B cell (primary cell): ENCODE measurements at regions not wholly inside any gene's neighbourhood (a gene's known extent, or its start where the extent isn't known, plus 50 kb on each side); places are given as distances from the start of the nearest gene placed in this dataset.

ENCODE experiments used
- ATAC-seq: fragments of 200-7000 bp; cut with Tn5 transposase; one replicate; pipeline ENCODE4 v1.10.0; 2021; ENCODE audit warnings: low read depth, mild to moderate bottlenecking, moderate number of reproducible peaks, moderate library complexity
- CTCF ChIA-PET: fragments of 350-600 bp; sonication (Branson Sonifier 250); formaldehyde crosslinking; loops from one replicate; lab custom pipeline; 2021; ENCODE audit warnings: antibody characterized with exemption, inconsistent platforms; lab: Charles Lee
- POLR2A ChIA-PET: fragments of 350-600 bp; sonication (Branson Sonifier 250); formaldehyde crosslinking; loops from one replicate; lab custom pipeline; 2021; ENCODE audit warnings: antibody characterized with exemption; lab: Charles Lee
- DNase-seq: peaks from one replicate; pipeline ENCODE4 v3.0.0; 2013
- H2AFZ ChIP-seq: 2 replicates; pipeline ENCODE4 v1.6.1; 2012; ENCODE audit warnings: mild to moderate bottlenecking, low read depth, low read length; ENCODE audit not compliant: insufficient read depth, poor library complexity, severe bottlenecking
- H3K27ac ChIP-seq, 2 donors: 1 replicate in 1 of 2; 2 replicates in 1 of 2; pipeline ENCODE4 v1.5.1; 2012 to 2013; ENCODE audit warnings: low read length in 2 of 2, mild to moderate bottlenecking in 2 of 2, moderate library complexity in 1 of 2
- H3K27me3 ChIP-seq, 4 experiments: fragments of 200-600 bp in 1 of 4; sonication (generic) in 1 of 4; replicated peaks in 1 of 4; 1 replicate in 2 of 4; 2 replicates in 2 of 4; pipeline versions ENCODE4 v1.6.1 to v1.7.0; 2013 to 2016; ENCODE audit warnings: low read length in 3 of 4, mild to moderate bottlenecking in 2 of 4, mixed read lengths in 1 of 4, moderate library complexity in 1 of 4; ENCODE audit not compliant: insufficient read depth in 4 of 4, control insufficient read depth in 3 of 4; ENCODE audit errors: control extremely low read depth in 1 of 4
- H3K36me3 ChIP-seq, 2 experiments: replicated peaks in 1 of 2; 1 replicate in 1 of 2; 2 replicates in 1 of 2; pipeline versions ENCODE4 v1.6.1 to v1.7.1; 2013; ENCODE audit warnings: low read length in 1 of 2; ENCODE audit not compliant: insufficient read depth in 2 of 2, control insufficient read depth in 1 of 2; ENCODE audit errors: control extremely low read depth in 1 of 2, extremely low read depth in 1 of 2
- H3K4me1 ChIP-seq, 2 donors: fragments of 200-600 bp in 1 of 2; sonication (generic) in 1 of 2; 1 replicate in 1 of 2; 2 replicates in 1 of 2; pipeline versions ENCODE4 v1.5.1 to v1.6.1; 2013 to 2017; ENCODE audit warnings: low read length in 2 of 2; ENCODE audit not compliant: control insufficient read depth in 2 of 2, insufficient read depth in 2 of 2
- H3K4me2 ChIP-seq: replicated peaks from 2 replicates; pipeline ENCODE3; 2012; ENCODE audit warnings: mild to moderate bottlenecking, low read depth, low read length; ENCODE audit not compliant: poor library complexity, severe bottlenecking
- H3K4me3 ChIP-seq, 5 experiments: fragments of 200-600 bp in 1 of 5; sonication (generic) in 1 of 5; 1 replicate in 3 of 5; 2 replicates in 2 of 5; pipeline versions ENCODE4 v1.5.1 to v1.7.0; 2011 to 2016; ENCODE audit warnings: low read length in 4 of 5, mild to moderate bottlenecking in 4 of 5, low read depth in 2 of 5, control low read depth in 1 of 5, moderate library complexity in 1 of 5; ENCODE audit not compliant: insufficient read depth in 1 of 5; ENCODE audit errors: control extremely low read depth in 1 of 5, extremely low read depth in 1 of 5
- H3K79me2 ChIP-seq: fragments of 200-600 bp; sonication (generic); one replicate; pipeline ENCODE4 v1.6.0; 2016; ENCODE audit warnings: low read length; ENCODE audit not compliant: control insufficient read depth, insufficient read depth
- H3K9ac ChIP-seq: fragments of 200-600 bp; sonication (generic); 2 replicates; pipeline ENCODE4 v1.6.1; 2017; ENCODE audit warnings: mild to moderate bottlenecking, low read length, moderate library complexity
- H3K9me3 ChIP-seq, 3 donors: one replicate each; pipeline versions ENCODE4 v1.6.1 to v1.7.1; 2013; ENCODE audit warnings: low read length in 2 of 3; ENCODE audit not compliant: control insufficient read depth in 2 of 3, insufficient read depth in 1 of 3; ENCODE audit errors: control extremely low read depth in 1 of 3
- H4K20me1 ChIP-seq: 2 replicates; pipeline ENCODE4 v1.6.0; 2012; ENCODE audit warnings: mild to moderate bottlenecking, low read length; ENCODE audit not compliant: insufficient read depth, control insufficient read depth, poor library complexity, severe bottlenecking
- H3K27ac Mint-ChIP-seq: one replicate; pipeline ENCODE4 v1.8.0; 2021; ENCODE audit warnings: mixed read lengths
- H3K27me3 Mint-ChIP-seq: one replicate; pipeline ENCODE4 v1.8.0; 2021; ENCODE audit warnings: mixed read lengths
- H3K4me1 Mint-ChIP-seq: one replicate; pipeline ENCODE4 v1.8.0; 2021; ENCODE audit warnings: mixed read lengths
- H3K4me3 Mint-ChIP-seq: one replicate; pipeline ENCODE4 v1.8.0; 2021; ENCODE audit warnings: mixed read lengths
- H3K9me3 Mint-ChIP-seq: one replicate; pipeline ENCODE4 v1.8.0; 2022; ENCODE audit warnings: mixed read lengths; ENCODE audit not compliant: insufficient read depth
- CTCF ChIP-seq: fragments of 200-600 bp; IDR thresholded peaks from one replicate; pipeline ENCODE4 v1.8.0; 2022; ENCODE audit warnings: antibody characterized with exemption, mild to moderate bottlenecking
- EZH2 ChIP-seq: IDR thresholded peaks from 2 replicates; pipeline ENCODE4 v1.6.1; 2012; ENCODE audit warnings: borderline replicate concordance, low read depth, mild to moderate bottlenecking, moderate library complexity, low read length; ENCODE audit not compliant: insufficient read depth, poor library complexity, severe bottlenecking
- WGBS: methylation state at CpG from one replicate; pipeline ENCODE4 v1.1.5; 2013; ENCODE audit warnings: missing lambda C conversion rate; ENCODE audit not compliant: insufficient coverage; 5-methylcytosine and 5-hydroxymethylcytosine counted together
- intact Hi-C: fragments of 100-400 bp; cut with micrococcal nuclease; formaldehyde crosslinking; loops from one replicate; pipeline ENCODE4 v1.10.0; 2022

- DNase-seq (no peak), ATAC-seq (no peak)
- no peaks in the 10 kb centered on the region for H3K79me2 ChIP-seq
- no peak overlapping the region for H3K9ac ChIP-seq
- H3K4me3 Mint-ChIP-seq, result no peak overlapping the region
- POLR2A ChIA-PET, result no interaction called here
- intact Hi-C loops, result loop anchor here (5.0 kb wide), 1 partner anchor 616 kb away; no protein-coding TSS in a partner anchor
- H2AFZ ChIP-seq, result no peak overlapping the region
- CTCF ChIA-PET, result no interaction called here
- TF ChIP-seq EZH2 (no peak), CTCF (no peak)
- WGBS, result 64% methylated on average over 3 of the region's 6 CpGs
- H3K4me2 ChIP-seq, result no peak overlapping the region
- H4K20me1 ChIP-seq, result no peaks in the 10 kb centered on the region
- H3K4me1 Mint-ChIP-seq, result no peaks in the 10 kb centered on the region
- H3K9me3 Mint-ChIP-seq, result peaks cover 9% of the 10 kb centered on the region
- H3K27ac Mint-ChIP-seq, result no peak overlapping the region
- H3K4me3 ChIP-seq, result no peak overlapping the region
- no peaks in the 10 kb centered on the region for H3K36me3 ChIP-seq
- H3K27me3 Mint-ChIP-seq, result peaks cover 9% of the 10 kb centered on the region
- H3K9me3 ChIP-seq, result peaks cover 0 to 9% (median 8%) of the 10 kb centered on the region in 3 donors
- H3K27me3 ChIP-seq, result peaks cover 0 to 21% (median 1%) of the 10 kb centered on the region in 4 experiments
- no peak overlapping the region for H3K27ac ChIP-seq
- H3K4me1 ChIP-seq, result no peaks in the 10 kb centered on the region
Measured at GRCh38 chr2:238973038-238973739, 125.3 kb downstream of the TWIST2 start.

GRCh38 chr2:238974081-238974480 is 126.2 kb downstream of the TWIST2 start:
- WGBS, result no CpG with 5 or more reads among the region's 4 CpGs
- H4K20me1 ChIP-seq, result no peaks in the 10 kb centered on the region
- intact Hi-C loops, result loop anchor here (5.0 kb wide), 1 partner anchor 617 kb away; no protein-coding TSS in a partner anchor
- no peak for DNase-seq
- Mint-ChIP-seq H3K4me3 (no peak overlapping the region), H3K9me3 (peaks cover 9% of the 10 kb centered on the region), H3K27ac (no peak overlapping the region), H3K4me1 (no peaks in the 10 kb centered on the region), H3K27me3 (peaks cover 9% of the 10 kb centered on the region)
- H3K27ac ChIP-seq, result no peak overlapping the region
- no peak overlapping the region for H3K4me3 ChIP-seq
- peaks cover 0 to 9% (median 8%) of the 10 kb centered on the region in 3 donors for H3K9me3 ChIP-seq
- TF ChIP-seq EZH2 (no peak), CTCF (no peak)
- no peak for ATAC-seq
- ChIA-PET POLR2A (no interaction called here), CTCF (no interaction called here)
- no peak overlapping the region for H3K9ac ChIP-seq
- peaks cover 0 to 21% (median 1%) of the 10 kb centered on the region in 4 experiments for H3K27me3 ChIP-seq
- H3K79me2 ChIP-seq, result no peaks in the 10 kb centered on the region
- no peaks in the 10 kb centered on the region for H3K36me3 ChIP-seq
- no peaks in the 10 kb centered on the region for H3K4me1 ChIP-seq
- H2AFZ ChIP-seq, result no peak overlapping the region
- H3K4me2 ChIP-seq, result no peak overlapping the region
